Common myeloid progenitor, CD34-positive (primary cell): ENCODE measurements at regions not wholly inside any gene's neighbourhood (a gene's known extent, or its start where the extent isn't known, plus 50 kb on each side); places are given as distances from the start of the nearest gene placed in this dataset.

ENCODE experiments used
- CTCF ChIA-PET: fragments of 350-600 bp; sonication (Branson Sonifier 250); formaldehyde crosslinking; loops from one replicate; lab custom pipeline; 2021; ENCODE audit warnings: antibody characterized with exemption; lab: Charles Lee
- POLR2A ChIA-PET: fragments of 350-600 bp; sonication (Branson Sonifier 250); formaldehyde crosslinking; loops from one replicate; lab custom pipeline; 2021; ENCODE audit warnings: antibody characterized with exemption; lab: Charles Lee
- DNase-seq, 3 donors: peaks; one replicate each; pipeline versions ENCODE4 v3.0.0 to v3.0.0-alpha.2; 2013
- H3K27ac ChIP-seq, 2 experiments: 1 replicate in 1 of 2; 2 replicates in 1 of 2; pipeline ENCODE4 v1.7.0; 2013; ENCODE audit warnings: inconsistent platforms in 2 of 2, low read length in 2 of 2, mild to moderate bottlenecking in 2 of 2, low read depth in 1 of 2, moderate library complexity in 1 of 2; ENCODE audit not compliant: severe bottlenecking in 2 of 2, insufficient read depth in 1 of 2, poor library complexity in 1 of 2
- H3K27me3 ChIP-seq, 5 experiments: replicated peaks in 2 of 5; 1 replicate in 3 of 5; 2 replicates in 2 of 5; pipeline versions ENCODE4 v1.6.1 to v1.7.0; 2013; ENCODE audit warnings: low read length in 4 of 5, mild to moderate bottlenecking in 2 of 5, moderate library complexity in 2 of 5, inconsistent platforms in 1 of 5; ENCODE audit not compliant: insufficient read depth in 5 of 5, control insufficient read depth in 4 of 5
- H3K36me3 ChIP-seq, 4 experiments: 1 replicate in 2 of 4; 2 replicates in 2 of 4; pipeline versions ENCODE4 v1.6.1 to v1.7.0; 2013; ENCODE audit warnings: low read length in 3 of 4, control low read depth in 1 of 4, mild to moderate bottlenecking in 1 of 4; ENCODE audit not compliant: control insufficient read depth in 4 of 4, insufficient read depth in 4 of 4
- H3K4me1 ChIP-seq, 4 experiments: 1 replicate in 3 of 4; 2 replicates in 1 of 4; pipeline versions ENCODE4 v1.6.1 to v1.7.1; 2013; ENCODE audit warnings: low read length in 3 of 4, mild to moderate bottlenecking in 3 of 4, control low read depth in 1 of 4, inconsistent platforms in 1 of 4, moderate library complexity in 1 of 4; ENCODE audit not compliant: control insufficient read depth in 4 of 4, insufficient read depth in 4 of 4; ENCODE audit errors: control extremely low read depth in 1 of 4
- H3K4me3 ChIP-seq, 7 experiments: 1 replicate in 4 of 7; 2 replicates in 3 of 7; pipeline versions ENCODE4 v1.5.1 to v1.7.0; 2013; ENCODE audit warnings: mild to moderate bottlenecking in 7 of 7, low read length in 6 of 7, moderate library complexity in 6 of 7, inconsistent platforms in 2 of 7, low read depth in 2 of 7, control low read depth in 1 of 7; ENCODE audit not compliant: insufficient read depth in 4 of 7, control insufficient read depth in 1 of 7; ENCODE audit errors: extremely low read depth in 1 of 7
- H3K9me3 ChIP-seq, 5 experiments: 1 replicate in 4 of 5; 2 replicates in 1 of 5; pipeline versions ENCODE4 v1.6.1 to v1.7.1; 2013; ENCODE audit warnings: low read length in 4 of 5, mild to moderate bottlenecking in 2 of 5, inconsistent platforms in 1 of 5, low read depth in 1 of 5, moderate library complexity in 1 of 5; ENCODE audit not compliant: control insufficient read depth in 4 of 5, insufficient read depth in 2 of 5; ENCODE audit errors: control extremely low read depth in 1 of 5
- WGBS: methylation state at CpG from one replicate; pipeline ENCODE4 v1.1.5; 2013; ENCODE audit not compliant: insufficient coverage; 5-methylcytosine and 5-hydroxymethylcytosine counted together

- no peak for DNase-seq
- H3K36me3 ChIP-seq: no peaks in the 10 kb centered on the region
- H3K27ac ChIP-seq: no peak overlapping the region
- no peak overlapping the region for H3K4me3 ChIP-seq
- 88% methylated on average over 6 of the region's 7 CpGs for WGBS
- H3K9me3 ChIP-seq: no peaks in the 10 kb centered on the region
- POLR2A ChIA-PET: no interaction called here
- H3K27me3 ChIP-seq: no peaks in the 10 kb centered on the region
- H3K4me1 ChIP-seq: no peaks in the 10 kb centered on the region
- CTCF ChIA-PET: no interaction called here
These were observed 822.0 kb downstream of the TNS3 start for GRCh38 chr7:46759711-46760480.

- Histone ChIP-seq H3K27ac (no peak overlapping the region), H3K36me3 (no peaks in the 10 kb centered on the region), H3K4me3 (no peak overlapping the region), H3K27me3 (no peaks in the 10 kb centered on the region), H3K9me3 (no peaks in the 10 kb centered on the region), H3K4me1 (peaks cover 2 to 9% (median 5%) of the 10 kb centered on the region in 4 experiments)
- DNase-seq: no peak
- WGBS: 100% methylated on average over 2 of the region's 4 CpGs
- POLR2A ChIA-PET: no interaction called here
- CTCF ChIA-PET: no interaction called here
These were observed 824.9 kb downstream of the TNS3 start for GRCh38 chr7:46756996-46757395.

- no CpG with 5 or more reads among the region's 1 CpG for WGBS
These were observed 825.7 kb downstream of the TNS3 start for GRCh38 chr7:46756256-46756655.

GRCh38 chr7:46755120-46756034, 826.5 kb downstream of the TNS3 start:
- ChIA-PET POLR2A (no interaction called here), CTCF (interaction anchor here (0.6 kb wide), 1 partner anchor 11 kb away, joined by 3 read pairs; no protein-coding TSS in a partner anchor)
- Histone ChIP-seq H3K36me3 (no peaks in the 10 kb centered on the region), H3K4me1 (peaks cover 2 to 9% (median 5%) of the 10 kb centered on the region in 4 experiments), H3K27me3 (no peaks in the 10 kb centered on the region), H3K4me3 (no peak overlapping the region), H3K27ac (no peak overlapping the region), H3K9me3 (no peaks in the 10 kb centered on the region)
- WGBS: no CpG with 5 or more reads among the region's 5 CpGs
- no peak for DNase-seq

More at GRCh38 chr7:46756256-46756655, 825.7 kb downstream of the TNS3 start:
- ChIA-PET POLR2A (no interaction called here), CTCF (no interaction called here)
- Histone ChIP-seq H3K27ac (no peak overlapping the region), H3K4me1 (peaks cover 2 to 9% (median 5%) of the 10 kb centered on the region in 4 experiments), H3K36me3 (no peaks in the 10 kb centered on the region), H3K4me3 (no peak overlapping the region), H3K27me3 (no peaks in the 10 kb centered on the region), H3K9me3 (no peaks in the 10 kb centered on the region)
- no peak for DNase-seq

GRCh38 chr7:46754140-46754720, 827.7 kb downstream of the TNS3 start:
- CTCF ChIA-PET: interaction anchor here (0.6 to 0.7 kb wide), 2 partner anchors 9 to 25 kb away, joined by 3 to 4 read pairs; no protein-coding TSS in a partner anchor
- 100% methylated on average over 2 of the region's 2 CpGs for WGBS
- H3K4me3 ChIP-seq: no peak overlapping the region
- peaks cover 2 to 9% (median 5%) of the 10 kb centered on the region in 4 experiments for H3K4me1 ChIP-seq
- H3K36me3 ChIP-seq: no peaks in the 10 kb centered on the region
- no peak for DNase-seq
- no peaks in the 10 kb centered on the region for H3K9me3 ChIP-seq
- POLR2A ChIA-PET: no interaction called here
- H3K27ac ChIP-seq: no peak overlapping the region
- no peaks in the 10 kb centered on the region for H3K27me3 ChIP-seq

GRCh38 chr7:46753662-46754061, 828.2 kb downstream of the TNS3 start:
- Histone ChIP-seq H3K27ac (no peak overlapping the region), H3K36me3 (no peaks in the 10 kb centered on the region), H3K4me1 (peaks cover 2 to 9% (median 5%) of the 10 kb centered on the region in 4 experiments), H3K4me3 (no peak overlapping the region), H3K27me3 (no peaks in the 10 kb centered on the region), H3K9me3 (no peaks in the 10 kb centered on the region)
- no peak for DNase-seq
- POLR2A ChIA-PET: no interaction called here
- 100% methylated on average over 1 of the region's 2 CpGs for WGBS
- CTCF ChIA-PET: no interaction called here
